Kidney epithelial cell (primary cell): ENCODE measurements at regions not wholly inside any gene's neighbourhood (a gene's known extent, or its start where the extent isn't known, plus 50 kb on each side); places are given as distances from the start of the nearest gene placed in this dataset.

Experiments
- DNase-seq: peaks from one replicate; pipeline ENCODE4 v3.0.0-alpha.2; 2010; ENCODE audit warnings: low read depth
- H3K27me3 ChIP-seq: 2 replicates; pipeline ENCODE4 v1.6.0; 2011; ENCODE audit warnings: low read length; ENCODE audit not compliant: control insufficient read depth, insufficient read depth
- H3K36me3 ChIP-seq: 2 replicates; pipeline ENCODE4 v1.5.1; 2011; ENCODE audit warnings: low read length; ENCODE audit not compliant: control insufficient read depth, insufficient read depth
- H3K4me3 ChIP-seq: 2 replicates; pipeline ENCODE4 v1.5.1; 2011; ENCODE audit warnings: low read depth, mild to moderate bottlenecking, control low read depth, low read length
- CTCF ChIP-seq: IDR thresholded peaks from 2 replicates; pipeline ENCODE4 v1.5.1; 2011; ENCODE audit warnings: mild to moderate bottlenecking, moderate library complexity, low read length, control low read depth, inconsistent platforms; ENCODE audit not compliant: insufficient read depth, poor library complexity, severe bottlenecking

GRCh38 chr13:104733427-104733826 lies 1667.2 kb upstream of the SLC10A2 start:
- no peaks in the 10 kb centered on the region for H3K36me3 ChIP-seq
- no peak for TF ChIP-seq CTCF
- no peaks in the 10 kb centered on the region for H3K27me3 ChIP-seq

GRCh38 chr13:104715111-104715510 lies 1648.9 kb upstream of the SLC10A2 start:
- Histone ChIP-seq H3K36me3 (no peaks in the 10 kb centered on the region), H3K4me3 (no peak overlapping the region), H3K27me3 (no peaks in the 10 kb centered on the region)
- no peak for DNase-seq
- TF ChIP-seq CTCF, result no peak

More at GRCh38 chr13:104733427-104733826, 1667.2 kb upstream of the SLC10A2 start:
- DNase-seq, result no peak
- no peak overlapping the region for H3K4me3 ChIP-seq

DNA sequence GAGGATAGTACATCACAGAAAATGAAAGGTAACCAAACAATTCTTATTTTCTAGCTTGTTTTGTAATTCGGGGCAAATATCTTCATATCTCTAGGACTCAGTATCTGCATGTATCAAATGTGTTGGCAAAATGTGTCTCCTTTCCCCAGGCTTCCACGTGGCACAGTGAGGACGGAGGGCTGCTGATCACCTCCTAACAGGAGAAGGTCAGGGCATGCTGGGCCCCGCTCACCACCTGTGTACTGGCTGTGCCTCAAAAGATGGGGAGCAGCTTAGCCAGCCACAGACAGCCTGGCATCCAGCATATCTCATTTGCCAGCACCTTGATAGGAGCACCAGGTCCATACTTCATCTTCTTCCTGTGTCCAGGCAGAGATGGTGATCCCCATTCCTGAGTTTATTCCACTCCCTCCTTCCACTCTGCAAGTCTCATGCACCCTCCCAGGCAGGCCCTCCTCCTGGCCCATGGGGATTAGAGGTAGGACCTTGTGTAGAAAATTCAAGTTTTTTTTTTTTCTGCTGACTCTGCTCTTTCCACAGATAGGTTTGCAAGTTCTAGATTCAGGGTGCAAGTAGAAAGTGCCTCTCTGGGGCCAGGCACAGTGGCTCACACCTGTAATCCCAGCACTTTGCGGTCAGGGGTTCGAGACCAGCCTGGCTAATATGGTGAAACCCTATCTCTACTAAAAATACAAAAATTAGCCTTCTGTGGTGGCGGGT lies 1639.0 kb upstream of the SLC10A2 start:
- Histone ChIP-seq H3K36me3 (no peaks in the 10 kb centered on the region), H3K4me3 (no peak overlapping the region), H3K27me3 (no peaks in the 10 kb centered on the region)
- DNase-seq, result no peak
- TF ChIP-seq CTCF, result no peak

GRCh38 chr13:104701591-104701990 lies 1635.4 kb upstream of the SLC10A2 start:
- Histone ChIP-seq H3K27me3 (no peaks in the 10 kb centered on the region), H3K36me3 (no peaks in the 10 kb centered on the region), H3K4me3 (no peak overlapping the region)
- DNase-seq, result no peak
- TF ChIP-seq CTCF, result no peak

- no peaks in the 10 kb centered on the region for H3K27me3 ChIP-seq
- no peaks in the 10 kb centered on the region for H3K36me3 ChIP-seq
- TF ChIP-seq CTCF, result no peak
These were observed 1628.2 kb upstream of the SLC10A2 start for GRCh38 chr13:104694397-104694796.

DNA sequence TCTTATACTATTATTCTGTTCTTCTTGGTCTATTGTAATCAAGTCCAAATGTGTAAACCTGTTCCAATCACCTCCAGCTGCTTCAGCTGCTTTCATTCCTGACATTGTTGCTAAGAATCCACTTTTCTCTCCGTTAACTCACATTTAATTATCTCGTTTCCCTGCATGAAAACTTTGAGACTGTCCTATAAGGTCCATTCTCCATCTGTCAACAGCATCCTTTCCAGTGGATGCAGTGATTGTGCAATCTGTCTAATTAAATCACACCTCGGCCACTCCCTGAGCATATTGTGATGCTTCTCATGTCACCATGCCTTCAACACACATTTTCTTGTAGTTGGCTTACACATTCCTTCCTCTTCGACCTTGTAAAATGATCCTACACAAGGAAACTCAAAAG lies 1626.9 kb upstream of the SLC10A2 start:
- Histone ChIP-seq H3K36me3 (no peaks in the 10 kb centered on the region), H3K4me3 (no peak overlapping the region), H3K27me3 (no peaks in the 10 kb centered on the region)
- no peak for DNase-seq
- no peak for TF ChIP-seq CTCF

More at GRCh38 chr13:104694397-104694796, 1628.2 kb upstream of the SLC10A2 start:
- DNase-seq, result no peak
- H3K4me3 ChIP-seq, result no peak overlapping the region
